Activated CD8-positive, alpha-beta memory T cell treated with anti-CD3 and anti-CD28 coated beads, Interleukin-2, amount 50 U/mL, for 24 hours (primary cell): ENCODE measurements at regions not wholly inside any gene's neighbourhood (a gene's known extent, or its start where the extent isn't known, plus 50 kb on each side); places are given as distances from the start of the nearest gene placed in this dataset.

Source experiments
- DNase-seq: peaks from one replicate; pipeline ENCODE4 v3.0.0-alpha.2; 2020; ENCODE audit errors: extremely low read depth

DNA sequence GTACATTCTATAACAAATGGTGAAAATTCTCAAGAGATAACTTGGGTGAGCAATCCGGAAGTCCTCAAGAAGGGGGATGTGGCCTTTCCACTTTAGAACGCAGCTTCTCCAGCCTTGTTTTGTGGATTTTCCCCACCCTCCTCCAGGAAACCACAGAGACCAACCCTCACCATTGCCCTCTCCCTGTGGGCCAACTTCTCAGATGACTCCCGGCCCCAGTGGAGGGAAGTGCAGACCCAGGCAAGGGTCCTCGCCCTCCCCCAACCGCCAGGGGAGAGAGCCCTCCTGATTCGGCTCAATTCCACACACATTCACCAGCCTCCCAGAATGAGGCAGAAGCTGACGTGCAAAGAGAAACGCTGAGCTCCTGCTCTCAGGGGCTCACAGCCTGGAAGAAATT lies 277.2 kb downstream of the EIPR1 start:
- no peak for DNase-seq

DNA sequence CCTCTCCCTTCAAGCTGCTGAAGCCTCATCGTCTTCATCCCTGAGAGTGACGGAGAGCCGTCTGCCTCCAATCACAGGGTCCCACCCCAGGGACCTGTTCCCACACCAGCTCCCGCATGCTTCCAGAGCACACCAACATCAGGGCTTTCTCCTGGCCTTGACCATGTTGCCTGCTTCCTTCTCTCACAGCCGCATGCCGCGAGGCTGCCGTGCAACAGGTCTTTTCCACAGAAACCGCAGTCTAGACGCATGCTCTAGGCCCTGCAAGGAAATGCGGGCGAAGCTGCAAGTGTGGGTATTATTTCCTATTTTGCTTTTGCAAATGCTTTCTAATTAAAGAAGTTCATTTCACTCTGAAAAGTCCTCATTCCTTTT lies 277.8 kb downstream of the EIPR1 start:
- DNase-seq = no peak

DNA sequence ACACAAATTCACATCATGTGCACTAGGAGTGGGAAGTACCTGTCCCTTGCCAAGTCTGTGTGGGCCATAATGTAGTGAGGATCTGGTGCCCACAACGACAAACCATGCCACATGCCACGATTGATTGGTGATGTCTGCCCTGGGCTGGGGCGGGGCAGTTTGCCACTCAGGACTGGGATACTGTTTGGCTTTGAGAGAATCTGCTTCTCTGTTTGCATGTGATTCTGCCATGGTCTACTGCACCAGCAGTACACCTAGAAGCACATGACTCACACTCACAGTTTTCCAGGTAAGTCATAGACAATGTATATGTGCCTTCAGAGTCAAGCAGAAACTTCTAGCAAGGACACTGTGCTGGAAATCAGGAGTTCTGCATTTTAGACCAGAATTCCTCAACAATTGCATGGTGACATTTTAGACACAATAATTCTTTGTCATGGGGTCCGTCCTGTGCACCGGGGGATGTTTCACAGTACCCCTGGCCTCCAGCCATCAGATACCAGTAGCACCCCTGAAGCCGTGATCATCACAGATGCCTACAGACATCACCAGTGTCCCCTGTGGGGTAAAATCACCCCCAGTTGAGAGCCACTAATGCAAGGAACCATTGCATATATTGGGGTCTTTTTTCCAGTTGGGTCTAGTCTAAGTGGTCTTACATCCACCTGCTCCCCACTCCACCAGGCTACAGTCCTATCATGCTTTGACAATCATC lies 278.3 kb downstream of the EIPR1 start:
- DNase-seq = no peak

DNA sequence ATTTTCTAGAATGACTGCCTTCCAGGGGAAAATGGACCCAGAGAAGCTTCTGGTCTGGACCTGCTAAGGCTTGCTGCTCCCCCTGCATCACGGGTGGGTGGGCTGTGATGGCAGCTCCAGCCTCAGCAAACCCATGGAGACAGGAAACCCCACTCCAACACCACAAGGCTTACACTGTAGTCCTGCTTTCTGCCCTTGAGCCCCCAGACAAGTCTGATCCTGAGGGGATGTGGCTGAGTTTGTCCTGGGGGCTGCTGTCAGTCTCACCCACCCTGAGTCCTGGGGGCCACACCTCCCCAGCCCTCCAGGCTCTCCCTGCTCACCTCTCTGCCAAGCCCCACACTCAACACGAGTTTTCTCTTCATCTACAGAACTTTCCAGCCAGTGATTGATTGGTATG lies 279.4 kb downstream of the EIPR1 start:
- no peak for DNase-seq

DNA sequence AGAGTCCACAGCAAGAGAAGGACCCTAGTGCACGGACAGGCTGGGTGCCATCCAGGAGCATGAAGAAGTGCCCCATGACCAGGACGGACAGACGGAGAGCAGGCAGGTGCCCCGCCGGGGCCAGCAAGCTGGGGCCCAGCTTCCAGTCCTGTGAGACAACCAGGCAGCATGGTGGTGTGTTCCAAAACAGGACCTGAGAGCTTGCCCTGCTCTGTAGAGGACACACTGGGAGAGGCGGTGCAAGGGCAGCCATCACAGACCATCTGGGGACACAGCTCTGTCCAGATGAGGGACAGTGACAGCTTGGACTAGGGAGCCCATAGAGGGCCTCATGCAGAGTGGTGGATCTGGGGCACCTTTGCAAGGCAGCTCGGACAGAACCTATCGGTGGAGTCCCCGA lies 279.8 kb downstream of the EIPR1 start:
- no peak for DNase-seq

DNA sequence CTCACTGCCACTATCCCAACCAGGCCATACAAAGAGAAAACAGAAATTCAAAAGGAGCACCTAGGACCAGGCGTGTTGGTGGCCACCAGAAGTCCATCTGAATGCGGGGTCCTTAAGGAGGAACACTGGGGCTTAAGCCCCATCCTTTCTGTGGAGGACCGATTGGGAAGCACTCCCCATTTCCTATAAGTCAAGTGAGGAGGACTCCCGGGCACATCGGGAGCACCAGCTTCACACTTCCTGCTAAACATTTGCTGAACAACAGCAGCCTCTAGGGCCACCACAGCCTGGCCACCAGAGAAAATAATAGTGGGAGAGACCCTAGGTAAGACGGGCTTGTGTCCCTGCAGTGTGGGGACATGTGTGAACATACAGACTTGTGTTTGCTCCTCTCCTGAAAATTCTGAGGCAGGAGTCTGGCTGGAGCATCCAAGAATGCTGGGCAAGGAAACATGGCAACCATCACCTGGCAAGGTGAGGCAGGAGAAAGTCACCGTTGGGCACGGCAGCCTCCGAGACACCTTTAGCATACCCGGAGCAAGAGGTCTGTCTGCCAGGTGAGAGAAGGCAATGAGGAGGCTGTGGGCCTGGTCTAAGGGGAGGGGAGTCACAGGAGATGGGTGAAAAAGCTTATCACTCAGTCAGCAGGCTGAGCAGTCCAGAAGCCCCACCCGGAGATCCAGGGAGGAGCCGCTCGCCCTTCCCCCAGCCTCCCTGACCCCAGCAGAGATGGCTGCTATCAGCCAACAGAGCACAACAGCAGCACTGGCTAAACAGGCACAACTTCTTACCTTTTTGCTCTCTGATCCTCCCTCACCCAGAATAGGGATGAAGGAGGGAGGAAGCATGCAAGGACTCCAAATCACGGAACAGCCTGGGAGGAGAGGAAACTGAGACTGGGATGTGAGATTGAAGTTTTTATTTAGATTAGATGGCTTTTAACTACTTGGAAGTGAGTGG lies 282.3 kb downstream of the EIPR1 start:
- no peak for DNase-seq

DNA sequence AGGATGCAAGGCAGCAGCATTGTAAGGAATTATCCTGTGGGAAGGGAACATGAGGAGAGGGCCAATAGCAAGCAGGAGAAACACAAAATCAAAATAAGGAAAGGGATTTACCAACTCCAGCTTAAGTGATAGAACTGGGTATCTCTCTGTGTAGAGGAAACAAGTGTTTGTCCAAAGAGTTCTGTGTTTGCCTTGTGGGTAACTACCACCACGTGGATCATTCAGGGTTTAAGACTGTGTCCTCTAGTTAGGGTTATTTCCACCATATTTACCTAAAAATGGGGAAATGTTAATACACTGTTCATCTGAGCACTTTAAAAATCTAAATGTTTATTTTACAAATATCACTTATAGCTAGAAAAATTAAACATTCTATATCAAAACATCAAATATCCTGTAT lies 283.3 kb downstream of the EIPR1 start:
- no peak for DNase-seq

DNA sequence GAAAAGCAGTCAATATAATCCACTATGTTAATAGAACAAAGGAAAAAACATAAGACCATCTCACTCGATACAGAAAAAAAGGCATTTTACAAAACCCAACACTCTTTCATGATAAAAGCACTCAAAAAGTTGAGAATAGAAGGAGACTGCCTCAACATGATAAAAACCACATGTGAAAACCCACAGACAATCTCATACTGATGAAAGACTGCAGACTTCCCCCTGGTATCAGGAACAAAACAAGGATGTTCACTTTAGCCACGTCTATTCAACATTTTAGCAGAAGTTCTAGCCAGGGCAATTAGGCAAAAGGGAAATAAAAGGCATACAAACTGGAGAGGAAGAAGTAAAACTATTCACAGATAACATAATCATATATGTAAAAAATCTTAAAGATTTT lies 285.9 kb downstream of the EIPR1 start:
- DNase-seq = no peak

DNA sequence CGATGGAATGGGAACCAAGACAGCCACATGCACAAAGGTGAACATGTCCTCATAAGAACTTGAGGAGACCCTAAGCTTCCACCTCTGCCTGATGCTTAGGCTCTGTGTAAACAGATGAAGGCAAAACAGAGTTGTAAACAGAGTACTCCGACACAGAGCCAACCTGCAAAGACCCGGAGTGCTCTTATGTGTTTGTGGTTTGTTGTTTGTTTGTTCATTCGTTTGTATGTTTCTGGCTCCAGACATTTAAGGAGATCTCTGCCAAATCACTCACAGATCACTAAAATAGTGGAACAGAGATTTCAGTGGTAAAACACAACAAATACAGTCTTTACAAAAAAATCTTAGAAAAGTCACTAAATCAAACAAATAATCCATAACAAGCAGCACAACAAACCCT lies 294.9 kb downstream of the EIPR1 start:
- no peak for DNase-seq

DNA sequence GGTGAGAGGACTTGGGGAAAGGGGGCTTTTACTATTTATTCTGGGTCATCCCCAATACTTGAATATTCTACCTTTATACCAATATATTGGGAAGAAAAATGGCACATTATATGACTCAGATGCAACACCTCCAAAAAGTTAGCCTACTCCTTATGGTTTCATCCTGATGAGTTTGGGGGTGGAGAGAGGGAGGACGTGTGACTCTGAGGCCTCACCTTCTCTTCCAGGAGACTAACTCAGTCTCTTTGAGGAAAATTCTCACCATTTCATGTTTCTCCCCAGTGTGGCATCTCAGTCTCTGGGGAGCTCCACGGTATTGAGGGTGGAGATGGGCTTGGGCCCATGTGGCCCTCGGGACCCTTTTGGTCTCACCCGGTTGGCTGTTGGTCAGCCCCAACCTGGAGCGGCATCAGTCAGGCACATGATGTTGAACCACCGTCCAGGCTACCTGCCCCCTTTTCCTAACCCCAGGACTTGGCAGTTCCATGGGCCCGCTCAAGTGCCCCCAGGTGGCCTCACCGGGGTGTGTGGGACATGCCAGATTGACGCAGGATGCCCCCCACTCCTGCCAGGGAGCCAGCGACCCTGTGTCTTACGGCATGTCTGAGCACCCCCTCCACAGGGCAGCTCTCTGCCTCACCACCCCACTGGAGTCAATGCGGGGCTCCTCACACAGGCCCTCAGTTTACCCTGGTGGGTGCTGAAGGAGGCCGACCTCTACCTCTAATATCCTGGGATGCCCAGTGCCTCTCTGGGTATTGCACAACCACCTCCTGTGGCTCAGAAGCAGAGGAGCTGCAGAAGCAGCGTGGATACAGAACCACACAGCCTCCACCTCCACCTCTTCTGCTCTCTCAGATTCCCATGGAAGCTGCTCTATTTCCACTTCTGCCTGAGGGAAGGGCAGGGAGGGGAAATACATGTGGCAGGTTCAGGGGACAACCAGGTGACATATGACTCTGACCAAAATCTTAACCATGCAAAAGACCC lies 297.4 kb downstream of the EIPR1 start:
- no peak for DNase-seq

DNA sequence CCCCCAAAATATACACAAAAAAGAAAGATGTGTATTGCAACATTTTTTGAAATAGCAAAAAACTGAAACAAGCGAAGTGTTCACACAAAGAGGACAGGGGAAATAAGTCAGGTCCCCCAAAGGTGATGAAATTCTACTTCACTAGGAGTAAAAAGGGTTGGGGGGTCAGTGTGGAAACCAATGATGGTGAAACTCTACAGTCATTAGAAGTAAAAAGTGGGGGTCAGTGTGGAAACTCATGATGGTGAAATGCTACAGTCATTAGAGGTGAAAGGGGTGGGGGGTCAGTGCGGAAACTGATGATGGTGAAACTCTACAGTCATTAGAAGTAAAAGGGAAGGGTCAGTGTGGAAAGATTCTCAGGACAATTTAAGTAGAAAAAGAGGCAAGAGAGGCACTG lies 298.2 kb downstream of the EIPR1 start:
- DNase-seq = no peak

DNA sequence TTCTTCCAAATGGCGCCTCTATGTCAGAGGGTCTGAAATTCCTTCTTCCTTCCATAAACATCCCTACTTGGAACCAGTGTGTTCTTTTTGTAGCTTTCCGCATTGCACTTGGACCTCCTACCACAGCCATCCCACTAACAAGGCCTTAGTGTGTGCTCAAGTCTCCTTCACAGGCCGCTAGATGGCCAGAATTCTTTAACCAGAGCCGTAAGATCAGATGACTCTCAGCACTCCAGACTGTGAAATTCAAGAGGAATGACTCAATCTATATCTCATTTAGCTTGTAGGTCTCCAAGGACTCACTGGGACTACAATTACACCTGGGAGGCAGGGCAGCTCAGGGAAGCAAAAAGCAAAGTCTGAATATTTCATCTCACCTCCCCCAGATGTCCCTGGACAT lies 298.9 kb downstream of the EIPR1 start:
- DNase-seq = no peak

DNA sequence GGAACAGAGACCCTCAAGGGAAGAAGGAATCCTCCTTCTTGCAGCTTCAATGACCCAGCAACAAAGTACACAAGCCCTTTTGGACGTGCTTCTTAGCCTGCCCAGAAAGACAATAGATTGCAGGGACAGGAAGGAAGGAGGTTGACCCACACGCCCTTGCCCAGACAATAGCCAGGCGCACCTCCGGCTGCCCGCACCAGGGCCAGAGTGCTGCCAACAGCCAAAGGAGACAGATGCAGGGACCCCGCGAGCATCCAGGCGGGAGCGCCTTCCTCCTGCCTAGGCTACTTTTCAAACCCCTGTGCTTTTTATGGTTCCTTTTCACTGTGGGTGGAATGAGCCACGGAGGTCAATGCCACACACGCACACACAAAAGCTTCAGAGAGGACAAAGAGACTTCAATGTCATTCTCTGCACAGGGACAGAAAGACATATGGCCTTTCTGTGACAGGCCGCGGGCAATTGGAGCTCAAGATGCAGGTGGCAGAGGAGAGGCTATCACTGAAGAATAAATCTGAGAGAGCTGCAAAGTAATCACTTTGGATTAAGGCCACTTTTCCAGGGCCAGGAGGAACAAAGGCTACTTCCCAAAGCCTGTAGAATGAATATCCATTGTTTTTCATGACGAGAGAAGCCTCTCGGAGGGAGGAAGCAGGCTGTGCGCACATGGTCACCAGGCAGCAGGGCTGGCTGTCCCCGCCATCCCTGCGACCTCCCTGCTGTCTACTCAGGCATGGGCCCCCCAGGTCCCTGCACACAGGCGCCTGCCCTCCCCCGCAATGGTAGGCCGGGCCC lies 300.6 kb downstream of the EIPR1 start:
- no peak for DNase-seq

DNA sequence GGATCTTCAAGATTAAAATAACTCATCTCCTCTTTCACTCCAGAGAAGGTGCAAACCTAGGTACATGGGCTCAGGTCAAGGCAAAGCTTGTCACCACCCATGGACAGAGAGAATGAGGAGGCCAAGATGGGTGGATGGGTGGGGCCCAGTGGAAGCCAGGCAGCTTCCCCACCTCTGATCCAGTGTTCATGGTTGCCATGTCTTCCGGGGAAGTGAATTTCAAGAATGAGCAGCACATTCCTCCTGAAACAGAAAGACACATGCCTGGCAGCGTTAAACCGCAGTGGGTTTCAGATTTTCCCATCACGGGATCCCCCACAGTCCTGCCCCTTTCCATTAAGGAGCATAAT lies 301.7 kb downstream of the EIPR1 start:
- DNase-seq = no peak

DNA sequence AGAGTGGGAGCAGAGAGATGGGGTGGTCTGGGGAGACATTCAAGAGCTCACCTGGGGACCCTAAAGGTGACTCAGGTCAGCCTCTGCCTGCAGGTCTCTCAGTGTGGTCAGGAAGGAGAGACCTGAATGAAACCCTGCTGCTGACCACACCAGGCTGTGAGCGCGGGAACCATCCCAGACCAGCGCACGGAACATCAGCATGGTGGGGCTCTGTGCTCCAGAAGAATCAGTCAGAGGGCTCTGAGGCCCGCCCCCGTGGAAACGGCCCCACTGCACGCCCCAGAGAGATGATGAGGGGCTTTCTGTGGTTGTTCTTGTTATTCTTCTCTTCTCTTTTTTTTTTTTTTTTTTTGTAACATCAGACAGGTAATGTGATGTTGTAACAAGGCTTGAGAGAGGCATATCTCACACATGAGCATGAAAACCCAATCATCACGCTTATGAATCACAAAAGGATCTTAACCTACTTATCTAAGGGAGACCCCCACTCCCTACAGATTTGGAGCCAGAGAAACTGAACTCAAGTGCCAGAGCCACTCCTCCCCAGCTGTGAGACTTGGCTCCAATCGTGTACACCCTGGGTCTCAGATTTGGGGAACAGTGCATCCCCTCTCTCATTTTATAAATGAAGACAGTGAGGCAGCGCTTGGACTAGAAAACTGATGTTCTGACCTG lies 302.2 kb downstream of the EIPR1 start:
- DNase-seq = no peak

DNA sequence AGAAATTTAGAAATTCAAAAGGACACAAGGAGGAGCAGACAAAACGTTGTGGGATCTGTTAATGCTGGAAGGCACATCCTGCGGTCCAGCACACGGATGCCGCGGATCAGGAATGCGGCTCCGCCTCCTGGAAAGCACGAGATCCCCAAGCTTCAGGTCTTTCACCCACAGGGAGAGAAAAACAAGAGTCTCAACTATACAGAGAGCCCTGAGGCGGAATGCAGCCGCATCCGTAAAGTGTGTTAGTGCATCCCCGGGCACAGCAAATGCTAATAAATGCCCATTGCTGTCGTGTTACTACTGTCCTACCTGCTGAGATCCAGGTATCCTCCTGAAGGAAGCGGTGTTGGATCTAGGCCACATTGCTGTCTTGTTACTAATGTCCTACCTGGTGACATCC lies 303.9 kb downstream of the EIPR1 start:
- DNase-seq = no peak

DNA sequence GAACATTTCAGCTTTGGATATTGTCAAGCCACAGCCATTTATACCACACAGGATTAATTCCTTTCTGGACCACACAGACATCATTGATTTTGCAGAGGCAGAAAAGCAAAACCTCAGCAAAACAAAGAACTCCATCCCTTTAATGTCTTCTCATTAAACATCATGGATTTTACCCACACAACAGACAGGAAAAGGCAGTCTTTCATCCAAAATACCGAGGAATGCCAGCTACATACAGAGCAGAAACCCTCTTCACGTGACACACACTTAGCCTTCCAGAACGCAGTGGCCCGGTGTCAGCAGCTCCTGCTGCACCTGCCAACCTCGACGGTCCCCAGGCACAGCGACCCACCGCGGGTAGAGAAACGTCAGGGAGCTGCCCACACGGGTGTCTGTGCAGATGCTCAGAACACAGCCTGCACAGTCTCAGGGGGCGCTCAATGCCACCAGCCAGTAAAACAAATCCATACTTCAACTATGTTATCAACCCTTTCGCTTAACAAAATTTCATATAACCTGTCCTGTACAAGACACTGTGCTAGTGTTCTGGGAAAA lies 304.5 kb downstream of the EIPR1 start:
- DNase-seq = no peak

DNA sequence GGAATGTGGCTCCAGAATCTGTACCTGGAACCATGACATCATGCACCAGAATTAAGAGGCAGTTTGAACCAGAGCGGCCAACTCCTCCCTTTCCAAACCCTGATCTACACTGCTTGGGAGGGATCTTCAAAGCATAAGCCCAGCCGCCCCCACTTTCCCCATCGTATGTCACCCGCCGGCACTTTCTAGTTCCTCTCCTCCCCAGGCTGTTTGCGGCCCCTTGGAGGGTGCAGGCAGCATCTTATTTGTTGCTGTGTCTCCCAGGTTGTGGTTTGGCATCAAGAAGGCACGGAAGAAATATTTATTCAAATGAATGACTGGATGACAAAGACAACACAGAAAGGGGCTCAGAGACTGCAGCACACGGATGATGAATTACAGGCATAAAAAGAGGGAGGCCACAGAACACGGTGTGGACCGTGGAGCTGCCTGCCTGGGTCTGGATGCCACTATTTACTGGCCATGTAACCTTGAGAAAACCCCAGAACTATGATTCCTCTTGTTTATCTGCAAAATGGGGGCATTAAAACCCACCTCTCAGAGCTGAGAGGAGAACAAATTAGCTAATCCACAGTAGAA lies 305.8 kb downstream of the EIPR1 start:
- no peak for DNase-seq

DNA sequence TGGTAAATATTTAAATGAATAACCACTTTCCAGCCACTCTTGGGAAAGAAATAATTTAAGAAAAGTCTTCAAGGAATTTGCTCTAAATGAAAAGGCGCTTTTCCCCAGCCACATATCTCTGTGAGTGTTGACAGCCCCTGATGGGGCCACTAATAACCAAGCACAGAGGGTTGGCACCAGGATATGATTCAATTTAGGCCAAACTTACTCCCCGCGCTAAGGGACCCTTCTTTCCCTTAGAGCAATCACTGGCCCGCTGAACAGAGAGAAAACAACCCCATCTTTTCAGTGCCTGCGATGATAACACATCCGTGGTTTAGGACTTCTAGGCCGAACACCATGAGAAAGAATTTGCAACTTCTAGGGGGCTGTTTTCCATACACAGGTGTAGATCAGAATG lies 310.8 kb downstream of the EIPR1 start:
- DNase-seq = no peak

DNA sequence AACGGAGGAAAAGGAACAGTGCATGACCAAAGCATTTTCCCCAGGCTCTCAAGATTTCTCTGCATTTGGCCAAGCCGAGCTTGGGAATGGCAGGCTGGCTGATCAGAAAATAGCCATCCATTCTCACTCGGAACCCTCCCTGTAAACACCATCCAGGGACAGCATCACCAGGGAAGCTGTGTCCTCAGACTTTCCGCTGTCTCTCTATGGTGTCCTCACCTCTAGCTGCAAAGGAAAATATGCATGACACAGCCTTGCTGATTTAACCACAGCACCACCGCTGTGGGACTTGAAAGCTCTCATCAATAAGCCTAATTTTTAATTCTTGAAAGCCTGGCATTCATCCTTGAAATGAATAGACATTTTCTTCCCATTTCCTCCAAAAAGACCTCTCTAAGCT lies 311.7 kb downstream of the EIPR1 start:
- DNase-seq = no peak
